ENCODE measurements at regions not wholly inside any gene's neighbourhood (a gene's known extent, or its start where the extent isn't known, plus 50 kb on each side); places are given as distances from the start of the nearest gene placed in this dataset.

DNA sequence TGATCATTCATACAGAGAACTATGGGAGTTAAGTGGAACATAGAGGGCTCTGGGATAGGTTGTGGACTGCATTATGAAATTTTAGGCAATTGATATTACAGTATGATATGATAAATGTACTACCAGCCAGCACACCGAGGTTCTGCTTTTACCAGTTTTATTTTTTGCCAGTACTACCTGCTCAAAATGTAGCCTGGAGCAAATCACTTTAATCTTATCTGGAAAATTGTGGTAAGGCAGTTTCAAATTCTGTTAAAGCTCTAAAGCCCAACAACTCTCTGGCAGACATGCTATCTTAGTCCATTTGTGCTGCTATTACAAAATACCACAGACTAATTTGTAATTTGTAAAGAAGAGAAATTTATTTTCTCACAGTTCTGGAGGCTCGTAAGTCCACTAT, 474.9 kb upstream of the CWC22 start:
- no peak for DNase-seq (ENCODE audit: low read depth)
- TF ChIP-seq, protein P1, sequence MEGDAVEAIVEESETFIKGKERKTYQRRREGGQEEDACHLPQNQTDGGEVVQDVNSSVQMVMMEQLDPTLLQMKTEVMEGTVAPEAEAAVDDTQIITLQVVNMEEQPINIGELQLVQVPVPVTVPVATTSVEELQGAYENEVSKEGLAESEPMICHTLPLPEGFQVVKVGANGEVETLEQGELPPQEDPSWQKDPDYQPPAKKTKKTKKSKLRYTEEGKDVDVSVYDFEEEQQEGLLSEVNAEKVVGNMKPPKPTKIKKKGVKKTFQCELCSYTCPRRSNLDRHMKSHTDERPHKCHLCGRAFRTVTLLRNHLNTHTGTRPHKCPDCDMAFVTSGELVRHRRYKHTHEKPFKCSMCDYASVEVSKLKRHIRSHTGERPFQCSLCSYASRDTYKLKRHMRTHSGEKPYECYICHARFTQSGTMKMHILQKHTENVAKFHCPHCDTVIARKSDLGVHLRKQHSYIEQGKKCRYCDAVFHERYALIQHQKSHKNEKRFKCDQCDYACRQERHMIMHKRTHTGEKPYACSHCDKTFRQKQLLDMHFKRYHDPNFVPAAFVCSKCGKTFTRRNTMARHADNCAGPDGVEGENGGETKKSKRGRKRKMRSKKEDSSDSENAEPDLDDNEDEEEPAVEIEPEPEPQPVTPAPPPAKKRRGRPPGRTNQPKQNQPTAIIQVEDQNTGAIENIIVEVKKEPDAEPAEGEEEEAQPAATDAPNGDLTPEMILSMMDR (IDR thresholded peaks at IDR 0.05; ENCODE audit: control insufficient read depth, extremely low read depth, insufficient read depth), result no peak

DNA sequence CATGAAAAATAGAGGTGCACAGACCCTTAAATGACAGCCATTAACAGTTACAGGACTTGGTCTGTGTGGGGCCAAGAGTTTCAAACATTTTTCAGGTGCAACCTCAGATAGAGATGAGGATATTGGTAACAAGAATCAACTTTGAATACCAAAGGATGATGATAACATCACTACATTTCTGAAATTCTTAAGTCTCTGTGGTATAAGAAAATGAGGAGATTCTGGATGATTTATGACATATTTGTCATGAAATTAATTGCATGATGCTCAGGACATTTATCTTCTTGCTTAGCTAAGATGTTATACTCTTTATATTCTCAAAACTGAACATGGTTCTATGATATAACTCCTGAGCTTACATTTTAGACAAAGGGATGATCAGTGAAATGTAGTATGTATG, 471.8 kb upstream of the CWC22 start:
- no peak for DNase-seq (ENCODE audit: low read depth)
- TF ChIP-seq, protein P1 (IDR thresholded peaks at IDR 0.05; ENCODE audit: control insufficient read depth, extremely low read depth, insufficient read depth), result no peak
- H3K4me3 ChIP-seq (ENCODE audit: low read depth, low read length), result no peak overlapping the region

More for the DNA sequence above, 474.9 kb upstream of the CWC22 start:
- no peak overlapping the region for H3K4me3 ChIP-seq (ENCODE audit: low read depth, low read length)

DNA sequence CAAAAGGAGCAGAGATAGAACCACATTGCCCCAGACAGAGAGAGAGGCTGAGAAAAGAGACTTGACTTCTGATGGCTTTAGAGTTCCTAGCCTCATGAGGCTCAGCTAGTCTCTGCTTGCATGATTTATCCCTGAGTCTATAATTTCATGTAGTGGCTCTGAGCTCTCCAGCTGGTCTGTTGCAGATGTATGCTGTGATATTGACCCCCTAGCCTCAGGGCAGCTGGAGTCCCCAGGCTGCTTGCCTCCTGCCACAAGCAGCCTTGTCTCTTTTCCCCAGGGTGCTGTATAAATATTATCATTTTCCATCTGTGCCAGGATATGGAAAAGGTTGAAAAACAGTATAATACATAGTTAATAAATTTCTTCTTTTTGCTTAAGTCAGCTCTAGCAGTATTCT, 467.6 kb upstream of the CWC22 start:
- no peak for DNase-seq (ENCODE audit: low read depth)
- H3K4me3 ChIP-seq (ENCODE audit: low read depth, low read length), result no peak overlapping the region
- TF ChIP-seq, protein P1 (IDR thresholded peaks at IDR 0.05; ENCODE audit: control insufficient read depth, extremely low read depth, insufficient read depth), result no peak

DNA sequence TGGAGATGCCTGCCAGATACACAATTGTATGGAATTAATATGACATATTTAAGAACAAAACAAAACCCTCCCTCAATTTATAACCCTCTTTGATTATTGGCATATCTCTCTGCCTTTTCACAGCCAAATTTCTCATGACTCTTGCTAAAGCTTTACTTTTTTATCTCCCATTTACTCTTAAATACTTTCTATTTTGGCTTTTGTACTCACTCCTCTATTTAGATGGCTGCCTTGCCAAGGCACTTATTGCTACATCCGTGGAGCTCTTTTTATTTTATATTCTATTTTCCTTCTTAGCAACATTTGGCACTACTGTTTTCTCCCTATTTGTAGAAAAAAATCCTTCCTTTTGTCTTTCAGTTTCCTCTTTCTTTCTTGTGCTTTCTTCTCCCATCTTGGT, 466.4 kb upstream of the CWC22 start:
- DNase-seq (ENCODE audit: low read depth), result no peak
- TF ChIP-seq, protein P1 (IDR thresholded peaks at IDR 0.05; ENCODE audit: control insufficient read depth, extremely low read depth, insufficient read depth), result no peak

DNA sequence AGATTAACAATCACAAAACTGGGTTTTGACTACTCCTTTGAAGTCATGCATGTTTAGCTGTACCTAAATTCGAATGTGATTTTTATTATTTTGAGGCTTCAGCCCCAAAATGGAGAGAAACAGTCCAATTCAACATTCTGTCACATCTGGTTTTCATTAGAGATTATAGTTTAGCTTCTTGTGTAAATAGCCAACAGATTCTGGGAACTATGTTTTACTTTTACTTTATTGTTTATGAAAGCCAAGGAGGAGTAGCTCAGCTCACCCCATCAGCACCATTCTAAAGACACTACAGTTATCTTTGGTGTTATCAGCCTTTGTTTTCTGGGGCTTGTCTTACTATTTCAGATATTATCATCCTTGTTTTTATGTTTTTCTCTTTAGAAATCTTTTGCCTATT, 465.0 kb upstream of the CWC22 start:
- H3K4me3 ChIP-seq (ENCODE audit: low read depth, low read length), result no peak overlapping the region
- no peak for DNase-seq (ENCODE audit: low read depth)
- TF ChIP-seq, protein P1 (IDR thresholded peaks at IDR 0.05; ENCODE audit: control insufficient read depth, extremely low read depth, insufficient read depth), result no peak

More for the DNA sequence above, 466.4 kb upstream of the CWC22 start:
- H3K4me3 ChIP-seq (ENCODE audit: low read depth, low read length), result no peak overlapping the region

DNA sequence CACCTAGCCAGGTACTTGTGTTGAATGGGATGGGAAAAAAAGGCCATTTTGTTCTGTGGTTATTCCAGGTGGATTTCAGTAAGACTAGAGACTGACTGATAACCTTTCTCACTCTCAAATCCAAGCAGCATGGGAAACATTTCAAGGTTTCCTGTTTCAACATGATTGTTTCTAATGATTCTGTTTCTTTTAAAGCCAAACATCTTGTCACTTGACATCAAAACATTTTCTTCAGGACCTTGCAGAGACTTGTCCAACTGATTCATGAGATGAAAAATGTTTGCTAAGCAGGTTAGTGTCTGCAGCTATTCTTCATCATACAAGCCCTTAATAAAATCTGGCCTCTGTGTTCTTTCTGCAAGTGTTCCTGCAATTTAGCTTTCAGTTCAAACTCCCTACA, 456.5 kb upstream of the CWC22 start:
- no peak for DNase-seq (ENCODE audit: low read depth)
- TF ChIP-seq, protein P1 (IDR thresholded peaks at IDR 0.05; ENCODE audit: control insufficient read depth, extremely low read depth, insufficient read depth), result no peak
- H3K4me3 ChIP-seq (ENCODE audit: low read depth, low read length), result no peak overlapping the region

DNA sequence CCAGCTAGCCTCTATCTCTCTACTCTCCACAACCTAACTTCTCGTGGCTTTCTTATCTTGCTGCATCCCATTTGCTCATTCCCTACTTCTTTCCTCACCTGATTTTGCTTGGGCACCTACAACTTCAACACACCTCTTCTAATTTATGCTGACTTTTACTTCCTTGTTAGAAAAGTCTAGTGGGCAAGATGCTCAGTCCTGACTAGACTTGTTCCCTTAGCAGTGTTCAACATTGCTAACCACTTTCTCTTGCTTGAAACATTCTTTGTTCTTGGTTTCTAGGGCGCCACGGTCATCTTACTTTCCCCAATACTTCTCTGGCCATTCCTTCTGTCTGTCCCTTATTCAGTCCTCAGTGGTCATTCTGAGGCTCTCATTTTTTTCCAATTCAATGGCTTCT, 454.7 kb upstream of the CWC22 start:
- no peak overlapping the region for H3K4me3 ChIP-seq (ENCODE audit: low read depth, low read length)
- no peak for DNase-seq (ENCODE audit: low read depth)
- TF ChIP-seq, protein P1 (IDR thresholded peaks at IDR 0.05; ENCODE audit: control insufficient read depth, extremely low read depth, insufficient read depth), result no peak
